Nephron (organoid): ENCODE measurements at regions not wholly inside any gene's neighbourhood (a gene's known extent, or its start where the extent isn't known, plus 50 kb on each side); places are given as distances from the start of the nearest gene placed in this dataset.

Experiments
- H3K27ac Mint-ChIP-seq, 3 experiments: 2 replicates each; pipeline ENCODE4 v1.8.0; 2020; ENCODE audit warnings: mixed read lengths in 3 of 3, mild to moderate bottlenecking in 2 of 3, moderate library complexity in 1 of 3
- H3K27me3 Mint-ChIP-seq: 2 replicates; pipeline ENCODE4 v1.8.0; 2021; ENCODE audit warnings: low read depth, mild to moderate bottlenecking, moderate library complexity, mixed read lengths
- H3K36me3 Mint-ChIP-seq: 2 replicates; pipeline ENCODE4 v1.8.0; 2020; ENCODE audit warnings: low read depth, mixed read lengths
- H3K4me1 Mint-ChIP-seq: 2 replicates; pipeline ENCODE4 v1.8.0; 2020; ENCODE audit warnings: mixed read lengths
- H3K4me3 Mint-ChIP-seq, 3 experiments: 2 replicates each; pipeline ENCODE4 v1.8.0; 2020; ENCODE audit warnings: mild to moderate bottlenecking in 3 of 3, mixed read lengths in 3 of 3, moderate library complexity in 2 of 3
- H3K9me3 Mint-ChIP-seq: 2 replicates; pipeline ENCODE4 v1.8.0; 2020; ENCODE audit warnings: mixed read lengths
- CTCF ChIP-seq, 3 experiments: fragments of 200-600 bp; sonication (generic); IDR thresholded peaks; one replicate each; pipeline ENCODE4 v1.5.0; 2021; ENCODE audit warnings: antibody characterized with exemption in 3 of 3; ENCODE audit not compliant: unreplicated experiment in 3 of 3

GRCh38 chr9:26329974-26330373 is 562.6 kb downstream of the CAAP1 start:
- no peaks in the 10 kb centered on the region for H3K9me3 Mint-ChIP-seq
- H3K27me3 Mint-ChIP-seq, result no peaks in the 10 kb centered on the region
- peaks cover 23% of the 10 kb centered on the region for H3K4me1 Mint-ChIP-seq
- H3K4me3 Mint-ChIP-seq, result no peak overlapping the region
- no peak overlapping the region for H3K27ac Mint-ChIP-seq
- TF ChIP-seq CTCF (IDR thresholded peaks at IDR 0.05; ENCODE audit: unreplicated experiment in 3 of 3), result no peak
- H3K36me3 Mint-ChIP-seq, result no peaks in the 10 kb centered on the region

GRCh38 chr9:26326563-26326962 is 566.0 kb downstream of the CAAP1 start:
- H3K27ac Mint-ChIP-seq, result peak overlapping the region; percentile 75 to 77 (median 76)
- H3K4me1 Mint-ChIP-seq, result peaks cover 35% of the 10 kb centered on the region
- H3K36me3 Mint-ChIP-seq, result no peaks in the 10 kb centered on the region
- TF ChIP-seq CTCF (IDR thresholded peaks at IDR 0.05; ENCODE audit: unreplicated experiment in 3 of 3), result peak; percentile 85 to 96 (median 91)
- peaks cover 6% of the 10 kb centered on the region for H3K9me3 Mint-ChIP-seq
- no peak overlapping the region for H3K4me3 Mint-ChIP-seq
- no peaks in the 10 kb centered on the region for H3K27me3 Mint-ChIP-seq

- Mint-ChIP-seq H3K4me3 (peak overlapping the region in 1 of 3 experiments; percentile 5), H3K9me3 (peaks cover 6% of the 10 kb centered on the region), H3K4me1 (peaks cover 35% of the 10 kb centered on the region), H3K27ac (peak overlapping the region; percentile 81 to 90 (median 83)), H3K27me3 (no peaks in the 10 kb centered on the region), H3K36me3 (no peaks in the 10 kb centered on the region)
- TF ChIP-seq CTCF (IDR thresholded peaks at IDR 0.05; ENCODE audit: unreplicated experiment in 3 of 3), result no peak
Observed at GRCh38 chr9:26325444-26325829, 567.2 kb downstream of the CAAP1 start.

GRCh38 chr9:26324786-26325443 is 567.7 kb downstream of the CAAP1 start:
- peaks cover 35% of the 10 kb centered on the region for H3K4me1 Mint-ChIP-seq
- no peak for TF ChIP-seq CTCF (IDR thresholded peaks at IDR 0.05; ENCODE audit: unreplicated experiment in 3 of 3)
- peak overlapping the region in 1 of 3 experiments; percentile 5 for H3K4me3 Mint-ChIP-seq
- no peaks in the 10 kb centered on the region for H3K36me3 Mint-ChIP-seq
- peaks cover 6% of the 10 kb centered on the region for H3K9me3 Mint-ChIP-seq
- H3K27ac Mint-ChIP-seq, result peak overlapping the region; percentile 81 to 90 (median 83)
- H3K27me3 Mint-ChIP-seq, result no peaks in the 10 kb centered on the region

- Mint-ChIP-seq H3K36me3 (no peaks in the 10 kb centered on the region), H3K27me3 (no peaks in the 10 kb centered on the region), H3K9me3 (peaks cover 6% of the 10 kb centered on the region), H3K4me3 (no peak overlapping the region), H3K27ac (peak overlapping the region in 1 of 3 experiments; percentile 19), H3K4me1 (peaks cover 28% of the 10 kb centered on the region)
- no peak for TF ChIP-seq CTCF (IDR thresholded peaks at IDR 0.05; ENCODE audit: unreplicated experiment in 3 of 3)
Observed at GRCh38 chr9:26321935-26322334, 570.7 kb downstream of the CAAP1 start.

- Mint-ChIP-seq H3K27ac (no peak overlapping the region), H3K4me1 (peaks cover 14% of the 10 kb centered on the region), H3K9me3 (peaks cover 6% of the 10 kb centered on the region), H3K36me3 (no peaks in the 10 kb centered on the region), H3K4me3 (no peak overlapping the region), H3K27me3 (no peaks in the 10 kb centered on the region)
- TF ChIP-seq CTCF (IDR thresholded peaks at IDR 0.05; ENCODE audit: unreplicated experiment in 3 of 3), result no peak
Observed at GRCh38 chr9:26319859-26320258, 572.7 kb downstream of the CAAP1 start.
